IPS-20b (cell line): ENCODE measurements at regions not wholly inside any gene's neighbourhood (a gene's known extent, or its start where the extent isn't known, plus 50 kb on each side); places are given as distances from the start of the nearest gene placed in this dataset.
A peak's percentile ranks its signal among the peaks of the same experiment; 100 is the strongest.

Source experiments
- H3K27ac ChIP-seq: one replicate; pipeline ENCODE4 v1.5.1; 2013; ENCODE audit warnings: low read length
- H3K27me3 ChIP-seq: 2 replicates; pipeline ENCODE4 v1.6.1; 2013; ENCODE audit warnings: mild to moderate bottlenecking, low read length, inconsistent platforms; ENCODE audit not compliant: insufficient read depth
- H3K36me3 ChIP-seq: 2 replicates; pipeline ENCODE4 v1.6.1; 2013; ENCODE audit warnings: low read depth, mild to moderate bottlenecking, inconsistent platforms, low read length, moderate library complexity; ENCODE audit not compliant: insufficient read depth
- H3K4me1 ChIP-seq: 2 replicates; pipeline ENCODE4 v1.6.1; 2013; ENCODE audit warnings: mild to moderate bottlenecking, control low read depth, inconsistent platforms, low read length, moderate library complexity; ENCODE audit not compliant: insufficient read depth
- H3K4me3 ChIP-seq: 2 replicates; pipeline ENCODE4 v1.5.1; 2013; ENCODE audit warnings: mild to moderate bottlenecking, low read length, inconsistent platforms
- H3K9ac ChIP-seq: 2 replicates; pipeline ENCODE4 v1.6.1; 2013; ENCODE audit warnings: low read depth, mild to moderate bottlenecking, inconsistent platforms, low read length, moderate library complexity
- H3K9me3 ChIP-seq: 2 replicates; pipeline ENCODE4 v1.6.1; 2013; ENCODE audit warnings: mild to moderate bottlenecking, low read depth, low read length, inconsistent platforms; ENCODE audit not compliant: insufficient read depth

DNA sequence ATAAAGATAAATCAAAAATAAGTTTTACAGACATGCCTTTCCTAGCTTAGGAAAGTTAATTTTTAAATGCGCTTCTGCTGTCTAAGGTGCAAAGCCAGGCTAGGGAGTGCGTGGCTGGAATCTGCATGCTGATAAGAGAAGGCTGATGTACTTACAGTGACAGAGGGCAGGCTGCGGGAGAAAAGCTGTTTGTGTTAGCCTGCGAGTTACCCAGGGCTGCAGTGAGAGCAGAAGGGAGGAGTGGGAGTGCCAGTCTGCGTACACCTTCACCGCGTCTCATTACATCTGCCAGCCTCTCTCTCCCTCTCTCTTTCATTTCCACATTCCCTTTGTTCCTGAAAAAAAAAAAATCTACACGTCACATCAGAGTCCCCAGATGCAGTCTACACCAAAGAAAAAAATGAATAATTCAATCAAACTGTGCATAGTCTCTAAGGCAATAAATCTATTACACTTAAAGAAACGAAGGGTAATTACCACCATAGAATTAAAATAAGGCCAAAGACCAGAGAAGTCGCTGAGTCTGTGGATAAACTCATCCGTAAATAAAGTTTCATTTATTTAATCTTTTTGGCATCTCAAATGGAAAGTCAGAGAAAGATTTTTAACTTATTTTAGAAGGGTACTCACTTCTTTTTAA, 126.4 kb upstream of the C11orf58 start:
- H3K9ac ChIP-seq, result no peak overlapping the region
- no peak overlapping the region for H3K4me3 ChIP-seq
- H3K4me1 ChIP-seq, result peaks cover 5% of the 10 kb centered on the region
- peaks cover 5% of the 10 kb centered on the region; the same call in 1 of the 2 replicates for H3K9me3 ChIP-seq
- H3K27ac ChIP-seq, result no peak overlapping the region
- H3K27me3 ChIP-seq, result peaks cover 99% of the 10 kb centered on the region
- no peaks in the 10 kb centered on the region for H3K36me3 ChIP-seq

- Histone ChIP-seq H3K9ac (no peak overlapping the region), H3K36me3 (no peaks in the 10 kb centered on the region), H3K27me3 (peaks cover 100% of the 10 kb centered on the region), H3K4me3 (no peak overlapping the region), H3K9me3 (peaks cover 5% of the 10 kb centered on the region; the same call in 1 of the 2 replicates), H3K4me1 (peaks cover 5% of the 10 kb centered on the region), H3K27ac (no peak overlapping the region)
These were observed 127.0 kb upstream of the C11orf58 start for GRCh38 chr11:16611401-16611921.

GRCh38 chr11:16610738-16611388, 127.6 kb upstream of the C11orf58 start:
- Histone ChIP-seq H3K4me1 (peaks cover 8% of the 10 kb centered on the region), H3K9ac (no peak overlapping the region), H3K9me3 (peaks cover 5% of the 10 kb centered on the region; the same call in 1 of the 2 replicates), H3K27ac (no peak overlapping the region), H3K4me3 (no peak overlapping the region), H3K36me3 (no peaks in the 10 kb centered on the region), H3K27me3 (peaks cover 100% of the 10 kb centered on the region)

- Histone ChIP-seq H3K27ac (no peak overlapping the region), H3K27me3 (peaks cover 100% of the 10 kb centered on the region), H3K9ac (no peak overlapping the region), H3K36me3 (no peaks in the 10 kb centered on the region), H3K4me3 (no peak overlapping the region), H3K9me3 (peaks cover 5% of the 10 kb centered on the region; the same call in 1 of the 2 replicates), H3K4me1 (peaks cover 10% of the 10 kb centered on the region)
These were observed 128.2 kb upstream of the C11orf58 start for GRCh38 chr11:16610213-16610737.

DNA sequence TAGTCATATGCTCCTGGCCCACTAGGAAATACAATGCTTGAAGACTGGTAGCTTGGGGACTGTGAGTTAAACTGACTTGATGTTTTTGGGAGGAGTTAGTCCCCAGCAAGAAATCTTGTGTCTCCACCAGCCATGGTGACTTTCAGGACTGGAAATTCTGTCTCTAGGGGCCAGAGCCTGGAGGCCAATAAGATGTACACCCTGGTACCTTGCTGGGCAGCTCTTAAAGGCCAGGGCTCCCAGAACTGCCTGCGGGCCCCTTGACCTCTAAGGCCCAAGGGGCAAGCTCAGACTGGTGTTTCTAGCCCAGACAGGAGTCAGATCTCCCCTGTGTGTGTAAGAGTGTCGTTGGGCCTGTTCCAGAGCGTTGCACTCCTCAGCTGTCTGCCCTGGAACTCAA, 128.7 kb upstream of the C11orf58 start:
- H3K4me1 ChIP-seq, result peaks cover 10% of the 10 kb centered on the region
- H3K9ac ChIP-seq, result no peak overlapping the region
- no peak overlapping the region for H3K4me3 ChIP-seq
- peaks cover 5% of the 10 kb centered on the region; the same call in 1 of the 2 replicates for H3K9me3 ChIP-seq
- H3K27ac ChIP-seq, result no peak overlapping the region
- H3K36me3 ChIP-seq, result no peaks in the 10 kb centered on the region
- peaks cover 100% of the 10 kb centered on the region for H3K27me3 ChIP-seq

DNA sequence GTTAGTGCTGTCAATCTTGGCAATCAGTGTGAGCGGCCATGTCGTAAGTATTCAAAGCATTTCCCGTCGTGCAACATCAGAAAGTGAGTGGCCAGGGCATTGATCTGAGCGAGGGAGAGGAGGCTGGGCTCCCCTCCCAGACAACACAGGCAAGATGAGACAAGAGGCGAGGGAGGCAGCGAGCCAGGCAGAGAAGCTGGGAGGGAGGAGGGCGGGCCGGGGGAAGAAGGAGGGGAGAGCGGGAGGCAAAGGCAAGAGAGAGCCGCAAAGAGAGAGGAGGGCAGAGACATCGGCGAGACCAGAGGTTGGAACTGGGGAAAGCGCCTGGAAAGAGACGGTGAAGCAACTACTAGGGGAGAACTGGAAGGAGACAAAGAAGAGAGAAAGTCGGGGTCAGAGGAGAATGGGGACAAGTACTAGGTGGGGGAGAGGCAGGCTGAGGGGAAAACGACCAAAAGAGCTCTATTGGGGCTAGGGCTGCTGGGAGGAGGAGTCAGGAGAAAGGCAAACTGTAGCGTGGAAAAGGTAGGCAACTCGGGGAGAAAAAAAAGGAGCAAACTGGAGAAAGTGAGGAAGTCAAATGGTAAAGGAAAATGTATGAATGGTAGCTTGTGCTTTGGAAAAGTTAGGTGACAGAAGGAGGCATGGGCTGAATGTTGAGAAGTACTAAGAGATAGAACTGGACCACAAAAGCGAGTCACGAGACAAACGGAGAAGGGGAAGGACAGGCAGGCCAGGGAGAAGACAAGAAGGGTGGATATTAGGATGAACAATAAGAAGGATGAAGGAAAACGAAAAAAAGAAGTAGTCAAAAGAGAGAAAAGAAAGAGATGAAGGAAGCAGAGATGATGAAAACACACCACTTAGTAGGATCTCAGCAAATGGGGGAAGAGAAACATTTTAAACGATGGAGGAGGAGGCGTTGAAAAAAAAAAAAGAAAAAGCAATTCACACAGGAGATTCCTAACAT, 130.5 kb upstream of the C11orf58 start:
- Histone ChIP-seq H3K4me1 (peaks cover 7% of the 10 kb centered on the region), H3K9me3 (peaks cover 5% of the 10 kb centered on the region; the same call in 1 of the 2 replicates), H3K27ac (no peak overlapping the region), H3K36me3 (no peaks in the 10 kb centered on the region), H3K4me3 (peak overlapping the region; percentile 69), H3K9ac (no peak overlapping the region), H3K27me3 (peaks cover 100% of the 10 kb centered on the region)

GRCh38 chr11:16606784-16607674, 131.4 kb upstream of the C11orf58 start:
- Histone ChIP-seq H3K4me1 (peaks cover 5% of the 10 kb centered on the region), H3K36me3 (no peaks in the 10 kb centered on the region), H3K9ac (no peak overlapping the region), H3K4me3 (peak overlapping the region; percentile 69), H3K9me3 (peaks cover 5% of the 10 kb centered on the region; the same call in 1 of the 2 replicates), H3K27ac (no peak overlapping the region), H3K27me3 (peaks cover 100% of the 10 kb centered on the region)

DNA sequence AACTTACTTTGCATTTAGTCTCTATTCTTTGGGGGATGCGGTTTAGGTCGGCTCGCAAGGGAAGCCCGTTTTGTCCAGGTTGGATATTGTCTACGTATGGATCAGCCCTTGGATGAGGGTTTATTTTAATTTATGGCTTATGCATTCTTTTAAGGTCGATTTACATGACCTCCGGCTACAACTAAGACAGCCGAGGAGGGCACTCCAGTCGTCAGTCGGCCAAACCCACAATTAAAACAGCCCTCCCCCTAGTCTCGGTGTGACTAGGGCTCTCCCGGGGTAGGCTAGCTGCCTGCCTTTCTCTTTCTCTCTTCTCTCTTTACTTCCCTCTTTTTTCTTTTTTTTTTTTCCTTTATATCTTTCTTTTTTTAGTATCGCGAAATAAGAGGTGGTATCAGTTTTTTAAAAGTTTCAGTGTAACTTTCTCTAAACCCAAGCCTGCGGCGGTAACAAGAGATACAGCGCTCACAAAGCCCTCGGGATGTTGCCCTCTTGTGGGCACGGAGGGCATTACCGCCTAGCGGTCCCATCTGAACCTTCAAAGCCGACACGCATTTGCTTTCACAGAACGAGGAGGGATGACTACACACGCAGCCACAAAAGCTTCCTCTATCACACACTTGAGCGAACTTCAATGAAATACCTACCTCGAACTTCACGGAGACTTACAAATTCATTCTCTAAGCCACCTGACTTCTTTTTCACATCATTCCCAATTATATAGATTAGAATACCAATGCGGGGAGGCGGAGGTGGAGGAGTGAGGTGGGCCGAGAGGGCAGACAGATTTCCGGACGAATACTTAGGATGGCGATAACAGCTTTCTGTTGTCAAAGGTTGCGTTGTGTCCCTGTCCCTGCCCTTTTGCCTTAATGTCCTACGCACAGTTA, 132.3 kb upstream of the C11orf58 start:
- Histone ChIP-seq H3K27ac (no peak overlapping the region), H3K27me3 (peaks cover 100% of the 10 kb centered on the region), H3K4me1 (peaks cover 5% of the 10 kb centered on the region), H3K4me3 (peak overlapping the region; percentile 69), H3K9ac (no peak overlapping the region; the same call in 1 of the 2 replicates), H3K9me3 (peaks cover 5% of the 10 kb centered on the region; the same call in 1 of the 2 replicates), H3K36me3 (no peaks in the 10 kb centered on the region)

- Histone ChIP-seq H3K27ac (no peak overlapping the region), H3K27me3 (peaks cover 100% of the 10 kb centered on the region), H3K9me3 (peaks cover 5% of the 10 kb centered on the region; the same call in 1 of the 2 replicates), H3K4me1 (peaks cover 5% of the 10 kb centered on the region), H3K4me3 (peak overlapping the region; percentile 69), H3K9ac (peak overlapping the region; percentile 29; the same call in 1 of the 2 replicates), H3K36me3 (no peaks in the 10 kb centered on the region)
These were observed 133.0 kb upstream of the C11orf58 start for GRCh38 chr11:16605389-16605893.
